ENCODE measurements at regions not wholly inside any gene's neighbourhood (a gene's known extent, or its start where the extent isn't known, plus 50 kb on each side); places are given as distances from the start of the nearest gene placed in this dataset.
A peak's percentile ranks its signal among the peaks of the same experiment; 100 is the strongest.

- TF ChIP-seq TAF1 (IDR thresholded peaks at IDR 0.05; ENCODE audit: low read depth, low read length): no peak
- TF ChIP-seq POLR2A (IDR thresholded peaks at IDR 0.05; ENCODE audit: low read depth, low read length): no peak
- peak; percentile 17; the same call in 1 of the 2 replicates for TF ChIP-seq SPI1 (IDR thresholded peaks at IDR 0.05; ENCODE audit: low read depth, low read length)
- TF ChIP-seq POLR2AphosphoS5 (IDR thresholded peaks at IDR 0.05; ENCODE audit: low read depth, low read length): no peak
These were observed 60.1 kb upstream of the PTGS2 start for GRCh38 chr1:186740324-186740723.

Measured in GM12891 (cell line).